Suprapubic skin (tissue), 4 donors: ENCODE measurements at regions not wholly inside any gene's neighbourhood (a gene's known extent, or its start where the extent isn't known, plus 50 kb on each side); places are given as distances from the start of the nearest gene placed in this dataset.

Source experiments
- CTCF ChIP-seq, 2 donors: fragments of 200-600 bp in 1 of 2; fragments of 450-650 bp in 1 of 2; sonication (generic) in 1 of 2; IDR thresholded peaks; one replicate each; pipeline ENCODE4 v1.5.1; 2016 to 2019; ENCODE audit warnings: antibody characterized with exemption in 2 of 2, mild to moderate bottlenecking in 1 of 2, moderate library complexity in 1 of 2
- EP300 ChIP-seq: sonication (generic); formaldehyde crosslinking; IDR thresholded peaks from one replicate; pipeline ENCODE4 v1.6.1; 2017; ENCODE audit warnings: antibody characterized with exemption
- POLR2A ChIP-seq, 2 donors: fragments of 450-650 bp; IDR thresholded peaks; one replicate each; pipeline ENCODE4 v1.6.1; 2017; ENCODE audit warnings: antibody characterized with exemption in 2 of 2, mild to moderate bottlenecking in 2 of 2, moderate library complexity in 2 of 2
- POLR2AphosphoS5 ChIP-seq, 3 donors: sonication (generic); formaldehyde crosslinking; IDR thresholded peaks; one replicate each; pipeline ENCODE4 v1.6.1; 2017; ENCODE audit warnings: antibody characterized with exemption in 3 of 3

- TF ChIP-seq POLR2A (IDR thresholded peaks at IDR 0.05) (no peak), CTCF (IDR thresholded peaks at IDR 0.05) (no peak), POLR2AphosphoS5 (IDR thresholded peaks at IDR 0.05) (no peak), EP300 (no peak)
Observed at GRCh38 chr12:61758661-61759060, 501.5 kb upstream of the USP15 start.
